A673 (cell line): ENCODE measurements at regions not wholly inside any gene's neighbourhood (a gene's known extent, or its start where the extent isn't known, plus 50 kb on each side); places are given as distances from the start of the nearest gene placed in this dataset.
"Not testable (repeated sequence)": the region's sequence is repeated elsewhere in the genome, so short reads cannot be mapped to it uniquely, and the experiment has no call there.

Experiments
- EZH2 ChIP-seq: fragments of 200-600 bp; sonication (generic); IDR thresholded peaks from 2 replicates; pipeline ENCODE4 v1.6.1; 2017; ENCODE audit warnings: borderline replicate concordance, low read depth, mild to moderate bottlenecking, mixed read lengths, antibody characterized with exemption, low read length; ENCODE audit not compliant: poor library complexity, severe bottlenecking
- TF ChIP-seq, protein P1 (sequence below): fragments of 300-800, 200-600 bp; sonication (generic); conservative IDR thresholded peaks from 2 replicates; pipeline ENCODE4 v1.5.1; 2017; ENCODE audit warnings: low read depth, mild to moderate bottlenecking, antibody characterized with exemption, low read length, moderate library complexity, mixed read lengths

GRCh38 chr15:32522900-32523299 lies 67.5 kb upstream of the GOLGA8O start:
- TF ChIP-seq, protein P1, sequence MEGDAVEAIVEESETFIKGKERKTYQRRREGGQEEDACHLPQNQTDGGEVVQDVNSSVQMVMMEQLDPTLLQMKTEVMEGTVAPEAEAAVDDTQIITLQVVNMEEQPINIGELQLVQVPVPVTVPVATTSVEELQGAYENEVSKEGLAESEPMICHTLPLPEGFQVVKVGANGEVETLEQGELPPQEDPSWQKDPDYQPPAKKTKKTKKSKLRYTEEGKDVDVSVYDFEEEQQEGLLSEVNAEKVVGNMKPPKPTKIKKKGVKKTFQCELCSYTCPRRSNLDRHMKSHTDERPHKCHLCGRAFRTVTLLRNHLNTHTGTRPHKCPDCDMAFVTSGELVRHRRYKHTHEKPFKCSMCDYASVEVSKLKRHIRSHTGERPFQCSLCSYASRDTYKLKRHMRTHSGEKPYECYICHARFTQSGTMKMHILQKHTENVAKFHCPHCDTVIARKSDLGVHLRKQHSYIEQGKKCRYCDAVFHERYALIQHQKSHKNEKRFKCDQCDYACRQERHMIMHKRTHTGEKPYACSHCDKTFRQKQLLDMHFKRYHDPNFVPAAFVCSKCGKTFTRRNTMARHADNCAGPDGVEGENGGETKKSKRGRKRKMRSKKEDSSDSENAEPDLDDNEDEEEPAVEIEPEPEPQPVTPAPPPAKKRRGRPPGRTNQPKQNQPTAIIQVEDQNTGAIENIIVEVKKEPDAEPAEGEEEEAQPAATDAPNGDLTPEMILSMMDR, result not testable (repeated sequence)
- not testable (repeated sequence) for TF ChIP-seq EZH2
